ENCODE measurements at regions not wholly inside any gene's neighbourhood (a gene's known extent, or its start where the extent isn't known, plus 50 kb on each side); places are given as distances from the start of the nearest gene placed in this dataset.

GRCh38 chr13:38618881-38619280 is 68.0 kb upstream of the FREM2 start:
- no peaks in the 10 kb centered on the region for H3K27me3 ChIP-seq (ENCODE audit: control insufficient read depth, insufficient read depth, low read length)
- no peaks in the 10 kb centered on the region for H3K36me3 ChIP-seq (ENCODE audit: control insufficient read depth, insufficient read depth, low read length)
- H3K4me3 ChIP-seq (ENCODE audit: low read depth, low read length) = no peak overlapping the region
- H3K9ac ChIP-seq (ENCODE audit: low read depth, low read length) = no peak overlapping the region
- H3K9me3 ChIP-seq (ENCODE audit: control insufficient read depth, insufficient read depth, low read length) = no peaks in the 10 kb centered on the region
- peaks cover 3% of the 10 kb centered on the region for H3K4me1 ChIP-seq (ENCODE audit: control insufficient read depth, insufficient read depth, low read length)

- no peak overlapping the region for H3K9ac ChIP-seq (ENCODE audit: low read depth, low read length)
- H3K27me3 ChIP-seq (ENCODE audit: control insufficient read depth, insufficient read depth, low read length) = no peaks in the 10 kb centered on the region
- H3K36me3 ChIP-seq (ENCODE audit: control insufficient read depth, insufficient read depth, low read length) = no peaks in the 10 kb centered on the region
- H3K9me3 ChIP-seq (ENCODE audit: control insufficient read depth, insufficient read depth, low read length) = no peaks in the 10 kb centered on the region
- peaks cover 13% of the 10 kb centered on the region for H3K4me1 ChIP-seq (ENCODE audit: control insufficient read depth, insufficient read depth, low read length)
- no peak overlapping the region for H3K4me3 ChIP-seq (ENCODE audit: low read depth, low read length)
Measured at GRCh38 chr13:38620876-38621275, 66.0 kb upstream of the FREM2 start.

DNA sequence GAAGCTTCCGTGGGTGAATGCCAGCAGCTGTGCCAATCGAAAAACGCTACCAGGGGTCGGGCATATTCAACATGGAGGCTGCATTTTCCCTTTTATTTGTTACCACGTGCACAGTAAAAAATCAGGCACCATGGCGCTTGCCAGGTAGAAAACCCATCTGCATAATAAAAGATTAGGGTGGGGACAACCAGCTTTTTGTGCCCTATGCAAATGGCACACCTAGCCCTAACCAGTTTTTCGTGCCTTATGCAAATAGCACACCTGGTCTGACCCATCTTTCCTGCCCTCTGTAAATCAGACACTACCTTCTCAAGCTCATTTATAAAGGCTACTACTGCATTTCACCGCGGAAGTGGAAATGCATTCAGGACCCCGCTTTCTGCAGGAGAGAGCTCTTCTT is 62.1 kb upstream of the FREM2 start:
- H3K9ac ChIP-seq (ENCODE audit: low read depth, low read length) = no peak overlapping the region
- H3K27me3 ChIP-seq (ENCODE audit: control insufficient read depth, insufficient read depth, low read length) = no peaks in the 10 kb centered on the region
- peak overlapping the region; percentile 30 for H3K4me3 ChIP-seq (ENCODE audit: low read depth, low read length)
- H3K4me1 ChIP-seq (ENCODE audit: control insufficient read depth, insufficient read depth, low read length) = peaks cover 13% of the 10 kb centered on the region
- H3K36me3 ChIP-seq (ENCODE audit: control insufficient read depth, insufficient read depth, low read length) = no peaks in the 10 kb centered on the region
- H3K9me3 ChIP-seq (ENCODE audit: control insufficient read depth, insufficient read depth, low read length) = no peaks in the 10 kb centered on the region

DNA sequence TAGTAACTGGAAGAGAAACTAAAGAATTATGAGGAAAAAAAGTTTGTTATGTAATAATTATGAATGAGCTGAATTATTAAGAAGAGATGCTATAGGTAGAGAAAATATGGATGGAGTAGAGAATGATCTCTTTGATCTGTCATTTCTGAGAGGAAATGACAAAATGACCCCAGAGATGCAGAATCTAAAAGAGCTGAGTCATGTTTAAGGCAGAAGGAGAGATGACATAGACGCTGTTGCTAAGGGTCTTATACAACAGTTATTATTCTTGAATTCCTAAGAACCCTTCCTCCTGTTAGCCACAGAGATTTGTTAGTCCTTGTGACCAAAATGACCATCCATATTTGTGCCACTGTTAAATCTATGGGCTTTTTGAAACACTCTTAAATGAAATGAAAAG is 58.3 kb upstream of the FREM2 start:
- H3K27me3 ChIP-seq (ENCODE audit: control insufficient read depth, insufficient read depth, low read length) = no peaks in the 10 kb centered on the region
- peaks cover 13% of the 10 kb centered on the region for H3K4me1 ChIP-seq (ENCODE audit: control insufficient read depth, insufficient read depth, low read length)
- no peaks in the 10 kb centered on the region for H3K9me3 ChIP-seq (ENCODE audit: control insufficient read depth, insufficient read depth, low read length)
- H3K9ac ChIP-seq (ENCODE audit: low read depth, low read length) = no peak overlapping the region
- H3K36me3 ChIP-seq (ENCODE audit: control insufficient read depth, insufficient read depth, low read length) = no peaks in the 10 kb centered on the region
- H3K4me3 ChIP-seq (ENCODE audit: low read depth, low read length) = no peak overlapping the region

- no peak overlapping the region for H3K4me3 ChIP-seq (ENCODE audit: low read depth, low read length)
- H3K27me3 ChIP-seq (ENCODE audit: control insufficient read depth, insufficient read depth, low read length) = no peaks in the 10 kb centered on the region
- H3K9ac ChIP-seq (ENCODE audit: low read depth, low read length) = no peak overlapping the region
- no peaks in the 10 kb centered on the region for H3K9me3 ChIP-seq (ENCODE audit: control insufficient read depth, insufficient read depth, low read length)
- H3K36me3 ChIP-seq (ENCODE audit: control insufficient read depth, insufficient read depth, low read length) = no peaks in the 10 kb centered on the region
- no peaks in the 10 kb centered on the region for H3K4me1 ChIP-seq (ENCODE audit: control insufficient read depth, insufficient read depth, low read length)
Measured at GRCh38 chr13:38630780-38631179, 56.1 kb upstream of the FREM2 start.

GRCh38 chr13:38635030-38635429 is 51.8 kb upstream of the FREM2 start:
- no peaks in the 10 kb centered on the region for H3K27me3 ChIP-seq (ENCODE audit: control insufficient read depth, insufficient read depth, low read length)
- no peak overlapping the region for H3K9ac ChIP-seq (ENCODE audit: low read depth, low read length)
- H3K9me3 ChIP-seq (ENCODE audit: control insufficient read depth, insufficient read depth, low read length) = no peaks in the 10 kb centered on the region
- H3K4me3 ChIP-seq (ENCODE audit: low read depth, low read length) = no peak overlapping the region
- H3K36me3 ChIP-seq (ENCODE audit: control insufficient read depth, insufficient read depth, low read length) = no peaks in the 10 kb centered on the region
- H3K4me1 ChIP-seq (ENCODE audit: control insufficient read depth, insufficient read depth, low read length) = no peaks in the 10 kb centered on the region

DNA sequence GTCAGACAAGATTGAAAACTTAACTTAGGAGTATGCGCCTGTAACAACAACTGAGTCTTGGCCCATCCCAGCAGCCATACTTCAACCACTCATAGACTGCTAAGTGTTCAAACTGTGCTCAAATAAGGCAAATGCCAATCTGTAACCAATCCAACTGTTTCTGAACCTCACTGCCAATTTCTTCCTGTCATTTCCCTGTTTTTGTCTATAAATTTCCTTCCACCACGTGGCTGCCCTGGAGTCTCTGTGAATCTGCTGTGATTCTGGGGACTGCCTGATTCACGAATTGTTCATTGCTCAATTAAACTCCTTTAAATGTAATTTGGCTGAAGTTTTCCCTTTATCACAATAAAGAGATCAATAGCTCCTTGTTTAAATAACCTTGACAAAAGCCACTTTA is 50.8 kb upstream of the FREM2 start:
- Histone ChIP-seq H3K27me3 (ENCODE audit: control insufficient read depth, insufficient read depth, low read length) (no peaks in the 10 kb centered on the region), H3K9ac (ENCODE audit: low read depth, low read length) (no peak overlapping the region), H3K36me3 (ENCODE audit: control insufficient read depth, insufficient read depth, low read length) (no peaks in the 10 kb centered on the region), H3K4me3 (ENCODE audit: low read depth, low read length) (no peak overlapping the region), H3K4me1 (ENCODE audit: control insufficient read depth, insufficient read depth, low read length) (no peaks in the 10 kb centered on the region), H3K9me3 (ENCODE audit: control insufficient read depth, insufficient read depth, low read length) (no peaks in the 10 kb centered on the region)

GRCh38 chr13:38636761-38637160 is 50.1 kb upstream of the FREM2 start:
- Histone ChIP-seq H3K9me3 (ENCODE audit: control insufficient read depth, insufficient read depth, low read length) (no peaks in the 10 kb centered on the region), H3K9ac (ENCODE audit: low read depth, low read length) (no peak overlapping the region), H3K36me3 (ENCODE audit: control insufficient read depth, insufficient read depth, low read length) (no peaks in the 10 kb centered on the region), H3K4me3 (ENCODE audit: low read depth, low read length) (no peak overlapping the region), H3K4me1 (ENCODE audit: control insufficient read depth, insufficient read depth, low read length) (no peaks in the 10 kb centered on the region), H3K27me3 (ENCODE audit: control insufficient read depth, insufficient read depth, low read length) (no peaks in the 10 kb centered on the region)

Data from iPS-15b (cell line).